Stimulated activated CD4-positive, alpha-beta T cell treated with anti-CD3 and anti-CD28 coated beads, Interleukin-4, amount 100 ng/mL, for 1 hour (primary cell): ENCODE measurements at regions not wholly inside any gene's neighbourhood (a gene's known extent, or its start where the extent isn't known, plus 50 kb on each side); places are given as distances from the start of the nearest gene placed in this dataset.

Experiments
- DNase-seq: peaks from one replicate; pipeline ENCODE4 v3.0.0-alpha.2; 2020

- DNase-seq, result no peak
These were observed 365.5 kb downstream of the RAB28 start for GRCh38 chr4:13118633-13119032.

GRCh38 chr4:13117185-13117584 is 367.0 kb downstream of the RAB28 start:
- DNase-seq, result no peak

DNA sequence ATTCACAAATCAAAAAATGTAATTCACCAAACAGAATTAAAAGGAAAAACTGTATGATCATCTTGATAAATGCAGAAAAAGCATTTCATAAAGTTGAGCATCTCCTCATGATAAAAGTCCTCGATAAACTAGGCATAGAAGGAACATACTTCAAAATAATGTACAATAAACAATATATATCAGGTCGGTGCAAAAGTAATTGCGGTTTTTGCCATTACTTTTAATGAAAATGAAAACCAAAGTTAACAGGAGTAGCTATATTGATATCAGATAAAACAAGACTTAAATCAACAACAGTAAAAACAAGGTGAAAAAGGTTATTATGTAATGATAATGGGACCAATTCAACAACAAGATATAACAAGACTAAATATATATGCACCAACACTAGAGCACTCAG is 372.1 kb downstream of the RAB28 start:
- DNase-seq, result no peak

DNA sequence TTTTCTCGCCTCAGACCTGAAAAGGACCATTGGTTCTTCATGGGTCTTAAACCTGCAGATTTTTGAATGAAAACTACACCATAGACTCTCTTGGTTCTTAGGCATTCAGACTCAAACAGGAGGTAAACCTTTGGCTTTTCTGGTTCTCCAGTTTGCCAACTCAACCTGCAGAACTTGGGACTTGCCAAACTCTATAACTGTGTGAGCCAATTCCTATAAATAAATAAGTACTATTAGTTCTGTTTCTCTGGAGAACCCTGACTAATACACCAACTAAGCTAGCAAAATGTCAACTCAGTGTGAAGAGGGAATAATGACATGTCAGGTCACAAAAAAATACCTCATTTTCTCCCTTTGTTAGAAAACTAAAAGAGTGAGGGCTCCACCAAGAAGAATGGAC is 374.6 kb downstream of the RAB28 start:
- DNase-seq, result no peak

GRCh38 chr4:13108096-13108495 is 376.0 kb downstream of the RAB28 start:
- no peak for DNase-seq

- no peak for DNase-seq
These were observed 380.6 kb downstream of the RAB28 start for GRCh38 chr4:13103382-13104015.

- DNase-seq, result no peak
These were observed 381.9 kb downstream of the RAB28 start for GRCh38 chr4:13102092-13102742.

- DNase-seq, result no peak
These were observed 386.2 kb downstream of the RAB28 start for GRCh38 chr4:13097971-13098370.

DNA sequence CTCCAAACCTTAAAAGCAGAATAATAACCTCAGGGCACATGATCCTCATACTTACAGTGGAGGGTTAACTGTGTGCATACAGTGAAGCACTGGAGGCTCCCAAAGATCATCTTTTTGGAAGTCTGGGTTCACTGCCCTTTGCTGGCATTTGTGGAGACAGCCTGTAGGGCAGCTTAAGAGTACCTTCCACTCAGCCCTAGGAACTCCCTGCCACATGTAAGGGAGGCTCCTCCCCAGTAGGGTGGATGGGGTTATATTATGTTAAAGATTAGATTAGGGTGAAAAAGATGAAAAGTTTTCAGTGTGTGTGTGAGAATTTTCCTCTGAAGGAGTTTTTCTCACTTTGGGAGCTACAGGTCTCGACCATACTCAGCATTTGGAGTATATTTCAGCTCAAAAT is 388.4 kb downstream of the RAB28 start:
- no peak for DNase-seq

- DNase-seq, result no peak
These were observed 391.0 kb downstream of the RAB28 start for GRCh38 chr4:13093170-13093569.

- no peak for DNase-seq
These were observed 391.4 kb downstream of the RAB28 start for GRCh38 chr4:13092702-13093101.

GRCh38 chr4:13089659-13089998 is 394.5 kb downstream of the RAB28 start:
- DNase-seq, result no peak

- DNase-seq, result no peak
These were observed 395.1 kb downstream of the RAB28 start for GRCh38 chr4:13088726-13089658.

DNA sequence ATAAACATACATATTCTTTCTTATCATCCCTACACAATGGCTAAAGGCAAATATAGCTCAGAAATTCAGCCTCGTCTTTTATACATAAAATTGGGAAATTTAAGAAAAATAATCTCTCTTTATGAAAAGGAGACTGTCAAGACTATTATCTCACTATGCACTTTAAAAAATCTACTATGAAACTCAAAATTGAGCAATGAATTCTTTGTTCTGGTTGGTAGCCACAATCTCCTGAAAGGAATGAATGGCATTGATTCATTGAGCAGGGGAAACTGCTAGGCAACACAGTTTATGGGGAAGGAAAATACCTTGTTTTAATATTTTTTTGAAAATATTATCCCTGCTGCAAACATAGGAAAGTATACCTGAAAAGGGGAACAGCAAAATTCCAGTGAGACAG is 397.1 kb downstream of the RAB28 start:
- no peak for DNase-seq

- no peak for DNase-seq
These were observed 399.9 kb downstream of the RAB28 start for GRCh38 chr4:13084210-13084609.

GRCh38 chr4:13081830-13082229 is 402.3 kb downstream of the RAB28 start:
- DNase-seq, result no peak

GRCh38 chr4:13067077-13067476 is 417.1 kb downstream of the RAB28 start:
- DNase-seq, result no peak

GRCh38 chr4:13059019-13059418 is 425.1 kb downstream of the RAB28 start:
- DNase-seq, result no peak

GRCh38 chr4:13056630-13057189 is 427.4 kb downstream of the RAB28 start:
- no peak for DNase-seq

DNA sequence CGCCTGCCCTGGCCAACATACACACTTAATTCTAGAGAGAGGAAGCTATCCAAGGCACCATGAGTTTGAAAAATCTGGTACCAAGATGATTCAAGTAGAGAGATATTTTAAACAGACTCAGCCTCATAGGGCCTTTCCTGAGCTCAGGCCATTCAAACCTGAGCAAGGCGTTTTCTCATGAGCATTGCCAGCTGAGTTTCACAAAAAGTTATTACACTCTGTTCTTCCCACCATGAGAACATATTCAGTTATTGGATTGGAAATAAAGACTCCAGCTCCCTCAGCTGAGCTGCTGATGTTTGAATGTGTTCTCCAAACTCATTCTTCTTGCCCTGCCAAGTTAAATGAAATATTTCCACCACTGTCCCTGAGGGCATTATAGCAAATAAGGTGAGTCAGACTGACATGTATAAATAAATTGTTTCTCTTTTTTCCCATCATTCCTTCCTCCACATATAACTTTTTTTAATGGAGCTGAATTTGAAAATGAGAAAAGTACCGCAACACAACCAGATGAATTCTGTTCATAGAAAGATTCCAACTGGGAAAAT is 429.6 kb downstream of the RAB28 start:
- no peak for DNase-seq

- no peak for DNase-seq
These were observed 436.5 kb downstream of the RAB28 start for GRCh38 chr4:13047591-13047990.

DNA sequence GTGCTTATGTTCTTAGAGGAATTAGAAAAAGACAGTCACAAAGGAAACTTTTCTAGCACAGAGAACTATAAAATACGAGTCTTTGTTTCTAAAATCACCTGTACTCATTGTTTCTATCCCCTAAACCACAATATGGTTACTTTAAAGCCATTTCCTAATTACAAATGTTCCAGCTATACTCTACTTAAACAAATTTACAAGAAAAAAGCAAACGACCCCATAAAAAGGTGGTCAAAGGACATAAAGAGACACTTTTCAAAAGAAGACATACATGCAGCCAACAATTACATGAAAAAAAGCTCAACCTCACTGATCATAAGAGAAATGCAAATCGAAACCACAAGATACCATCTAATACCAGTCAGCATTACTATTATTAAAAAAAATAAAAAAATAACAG is 447.3 kb downstream of the RAB28 start:
- no peak for DNase-seq

GRCh38 chr4:13032936-13033335 is 451.2 kb downstream of the RAB28 start:
- DNase-seq, result no peak
